PC-3 (cell line): ENCODE measurements at regions not wholly inside any gene's neighbourhood (a gene's known extent, or its start where the extent isn't known, plus 50 kb on each side); places are given as distances from the start of the nearest gene placed in this dataset.

Source experiments
- ATAC-seq: fragments of 200-7000 bp; cut with Tn5 transposase; 2 replicates; pipeline ENCODE4 v1.9.1; 2020; ENCODE audit warnings: mild to moderate bottlenecking, moderate library complexity
- BruUV-seq: library from RNA; stranded (reverse); fragments of 400-500 nt; replicated peaks from 2 replicates; lab custom pipeline; 2021; lab: Mats Ljungman, UMichigan
- CTCF ChIA-PET: fragments of 300-600 bp; sonication (Branson Sonifier 250); formaldehyde crosslinking; loops from one replicate; lab custom pipeline; 2022; ENCODE audit warnings: antibody characterized with exemption; lab: Charles Lee
- POLR2A ChIA-PET: fragments of 300-600 bp; sonication (Branson Sonifier 250); formaldehyde crosslinking; loops from one replicate; lab custom pipeline; 2022; ENCODE audit warnings: antibody characterized with exemption; ENCODE audit not compliant: unreplicated experiment; lab: Charles Lee
- DNase-seq: peaks from one replicate; pipeline ENCODE4 v3.0.0-alpha.2; 2015
- H2AFZ ChIP-seq: fragments of 300-600 bp; sonication (generic); 2 replicates; pipeline ENCODE4 v1.6.0; 2016; ENCODE audit warnings: antibody characterized with exemption, low read length
- H3F3A ChIP-seq: fragments of 300-600 bp; sonication (generic); one replicate; pipeline ENCODE4 v1.6.0; 2017; ENCODE audit warnings: antibody characterized with exemption, low read length, control low read depth, mild to moderate bottlenecking; ENCODE audit not compliant: unreplicated experiment
- H3K27ac ChIP-seq: fragments of 300-600 bp; sonication (generic); 2 replicates; pipeline ENCODE4 v1.5.1; 2016; ENCODE audit warnings: mild to moderate bottlenecking, low read length
- H3K27me3 ChIP-seq: fragments of 300-600 bp; sonication (generic); 2 replicates; pipeline ENCODE4 v1.6.1; 2016; ENCODE audit warnings: low read length, mixed read lengths
- H3K36me3 ChIP-seq: fragments of 300-600 bp; sonication (generic); 2 replicates; pipeline ENCODE4 v1.6.1; 2016; ENCODE audit warnings: low read depth, mixed run types, low read length, mixed read lengths
- H3K4me1 ChIP-seq: fragments of 300-600 bp; sonication (generic); 2 replicates; pipeline ENCODE4 v1.5.1; 2016; ENCODE audit warnings: low read length; ENCODE audit not compliant: insufficient read depth
- H3K4me2 ChIP-seq: fragments of 300-600 bp; sonication (generic); 2 replicates; pipeline ENCODE4 v1.6.0; 2016; ENCODE audit warnings: low read length
- H3K4me3 ChIP-seq: fragments of 300-600 bp; sonication (generic); 2 replicates; pipeline ENCODE4 v1.5.1; 2016; ENCODE audit warnings: mild to moderate bottlenecking, low read length, mixed read lengths
- H3K79me2 ChIP-seq: fragments of 300-600 bp; sonication (generic); 2 replicates; pipeline ENCODE4 v1.6.1; 2017; ENCODE audit warnings: low read length, mixed read lengths
- H3K9ac ChIP-seq: fragments of 300-600 bp; sonication (generic); 2 replicates; pipeline ENCODE4 v1.6.0; 2016; ENCODE audit warnings: mild to moderate bottlenecking, low read length
- H3K9me2 ChIP-seq: fragments of 300-600 bp; sonication (generic); replicated peaks from 2 replicates; pipeline ENCODE4 v1.6.1; 2016; ENCODE audit warnings: mixed run types, low read length, mixed read lengths
- H3K9me3 ChIP-seq: fragments of 300-600 bp; sonication (generic); 2 replicates; pipeline ENCODE4 v1.6.1; 2016; ENCODE audit warnings: low read length, mixed read lengths
- H4K20me1 ChIP-seq: fragments of 300-600 bp; sonication (generic); 2 replicates; pipeline ENCODE4 v1.6.1; 2016; ENCODE audit warnings: low read length, mixed read lengths
- EZH2 ChIP-seq: fragments of 300-600 bp; sonication (generic); IDR thresholded peaks from one replicate; pipeline ENCODE4 v1.6.1; 2017; ENCODE audit warnings: antibody characterized with exemption, mild to moderate bottlenecking, low read length; ENCODE audit not compliant: unreplicated experiment
- EZH2phosphoT487 ChIP-seq: fragments of 300-600 bp; sonication (generic); IDR thresholded peaks from 2 replicates; pipeline ENCODE4 v1.6.1; 2018; ENCODE audit warnings: mild to moderate bottlenecking, antibody characterized with exemption, low read length, borderline replicate concordance
- intact Hi-C: fragments of 100-400 bp; cut with micrococcal nuclease; formaldehyde crosslinking; loops from 2 replicates; pipeline ENCODE4 v1.9.0; 2023
- TF ChIP-seq, protein P1 (sequence below): fragments of 300-600 bp; sonication (generic); conservative IDR thresholded peaks from 2 replicates; pipeline ENCODE4 v1.5.1; 2017; ENCODE audit warnings: antibody characterized with exemption, low read depth, mild to moderate bottlenecking, low read length

DNA sequence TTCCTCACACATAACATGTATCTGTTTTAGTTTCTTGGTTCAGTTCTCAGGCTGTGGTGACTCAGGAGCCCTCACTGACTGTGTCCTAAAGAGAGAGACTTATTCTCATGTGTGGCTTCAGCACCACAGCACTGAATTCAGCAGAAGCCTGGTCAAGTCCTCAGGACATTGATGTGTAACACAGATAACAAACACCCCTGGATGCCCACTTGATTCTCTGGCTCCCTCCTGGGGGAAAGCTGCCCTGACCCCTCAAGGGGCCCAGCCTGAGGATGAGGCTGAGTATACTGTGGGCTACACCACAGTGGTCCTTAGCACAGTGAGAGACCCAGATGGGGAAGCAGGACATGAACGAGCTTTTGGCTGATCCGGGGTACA is 87.2 kb upstream of the VPREB1 start:
- peaks cover 7% of the 10 kb centered on the region for H3K27me3 ChIP-seq
- peak overlapping the region; percentile 87; the same call in 1 of the 2 replicates for H2AFZ ChIP-seq
- no peaks in the 10 kb centered on the region for H3K36me3 ChIP-seq
- H3K27ac ChIP-seq = no peak overlapping the region
- no peaks in the 10 kb centered on the region for H3K9me2 ChIP-seq
- H3K9me3 ChIP-seq = no peaks in the 10 kb centered on the region
- H3K4me1 ChIP-seq = no peaks in the 10 kb centered on the region
- ChIA-PET CTCF (no interaction called here), POLR2A (no interaction called here)
- H3F3A ChIP-seq = no peaks in the 10 kb centered on the region
- no peak overlapping the region for H3K9ac ChIP-seq
- H3K79me2 ChIP-seq = no peaks in the 10 kb centered on the region
- BruUV-seq = no TSS peak
- H4K20me1 ChIP-seq = no peaks in the 10 kb centered on the region
- no peak for TF ChIP-seq EZH2phosphoT487
- TF ChIP-seq EZH2 = no peak
- TF ChIP-seq, protein P1, sequence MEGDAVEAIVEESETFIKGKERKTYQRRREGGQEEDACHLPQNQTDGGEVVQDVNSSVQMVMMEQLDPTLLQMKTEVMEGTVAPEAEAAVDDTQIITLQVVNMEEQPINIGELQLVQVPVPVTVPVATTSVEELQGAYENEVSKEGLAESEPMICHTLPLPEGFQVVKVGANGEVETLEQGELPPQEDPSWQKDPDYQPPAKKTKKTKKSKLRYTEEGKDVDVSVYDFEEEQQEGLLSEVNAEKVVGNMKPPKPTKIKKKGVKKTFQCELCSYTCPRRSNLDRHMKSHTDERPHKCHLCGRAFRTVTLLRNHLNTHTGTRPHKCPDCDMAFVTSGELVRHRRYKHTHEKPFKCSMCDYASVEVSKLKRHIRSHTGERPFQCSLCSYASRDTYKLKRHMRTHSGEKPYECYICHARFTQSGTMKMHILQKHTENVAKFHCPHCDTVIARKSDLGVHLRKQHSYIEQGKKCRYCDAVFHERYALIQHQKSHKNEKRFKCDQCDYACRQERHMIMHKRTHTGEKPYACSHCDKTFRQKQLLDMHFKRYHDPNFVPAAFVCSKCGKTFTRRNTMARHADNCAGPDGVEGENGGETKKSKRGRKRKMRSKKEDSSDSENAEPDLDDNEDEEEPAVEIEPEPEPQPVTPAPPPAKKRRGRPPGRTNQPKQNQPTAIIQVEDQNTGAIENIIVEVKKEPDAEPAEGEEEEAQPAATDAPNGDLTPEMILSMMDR = no peak
- H3K4me3 ChIP-seq = no peak overlapping the region
- intact Hi-C loops = no loop called here
- ATAC-seq = no peak
- H3K4me2 ChIP-seq = 0 out of 2 replicates have a peak overlapping the region, but pooled peaks have one; percentile 64
- no peak for DNase-seq

DNA sequence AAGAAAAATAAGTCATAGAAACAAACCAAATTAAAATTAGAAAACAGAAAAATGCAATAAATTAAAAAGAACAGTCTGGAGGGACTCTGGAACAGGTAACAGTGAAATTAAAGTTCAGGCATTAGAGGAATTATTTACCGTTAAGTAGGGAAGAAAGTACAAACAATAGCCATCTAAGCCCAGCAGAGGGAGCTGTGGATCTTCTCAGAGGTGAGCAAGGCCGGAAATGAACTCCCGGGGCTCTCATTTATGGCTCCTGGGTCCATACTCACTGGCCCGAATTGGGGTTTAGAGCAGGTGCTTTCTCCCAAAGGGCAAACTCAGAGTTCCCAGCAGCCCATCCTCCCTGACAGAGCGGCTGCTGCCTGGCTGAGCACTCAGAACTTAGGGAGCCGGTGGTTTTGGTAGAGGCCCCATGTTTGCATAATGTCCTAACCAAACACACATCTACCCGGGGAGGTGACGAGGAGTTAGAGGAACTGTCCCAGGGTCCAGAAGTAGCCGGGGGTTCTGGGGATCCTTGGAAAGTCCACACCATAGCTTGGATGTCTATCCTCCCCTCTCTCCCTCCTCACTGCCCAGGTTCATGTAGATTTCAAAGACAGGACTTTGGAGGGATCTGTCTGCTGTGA is 87.8 kb upstream of the VPREB1 start:
- ChIA-PET CTCF (no interaction called here), POLR2A (no interaction called here)
- no peaks in the 10 kb centered on the region for H3K79me2 ChIP-seq
- TF ChIP-seq EZH2 (no peak), EZH2phosphoT487 (no peak)
- TF ChIP-seq, protein P1 = peak; percentile 70
- H3K9me3 ChIP-seq = no peaks in the 10 kb centered on the region
- peak; percentile 48; the same call in 1 of the 2 replicates for ATAC-seq
- intact Hi-C loops = no loop called here
- no peak overlapping the region for H3K9ac ChIP-seq
- H3K36me3 ChIP-seq = no peaks in the 10 kb centered on the region
- H4K20me1 ChIP-seq = no peaks in the 10 kb centered on the region
- H3K4me3 ChIP-seq = peak overlapping the region; percentile 21; the same call in 1 of the 2 replicates
- no peaks in the 10 kb centered on the region for H3K9me2 ChIP-seq
- peak overlapping the region; percentile 87 for H2AFZ ChIP-seq
- H3K27ac ChIP-seq = no peak overlapping the region
- peak; percentile 75 for DNase-seq
- H3K27me3 ChIP-seq = peaks cover 12% of the 10 kb centered on the region
- peak overlapping the region; percentile 64 for H3K4me2 ChIP-seq
- no peaks in the 10 kb centered on the region for H3K4me1 ChIP-seq
- no peaks in the 10 kb centered on the region for H3F3A ChIP-seq
- BruUV-seq = no TSS peak

DNA sequence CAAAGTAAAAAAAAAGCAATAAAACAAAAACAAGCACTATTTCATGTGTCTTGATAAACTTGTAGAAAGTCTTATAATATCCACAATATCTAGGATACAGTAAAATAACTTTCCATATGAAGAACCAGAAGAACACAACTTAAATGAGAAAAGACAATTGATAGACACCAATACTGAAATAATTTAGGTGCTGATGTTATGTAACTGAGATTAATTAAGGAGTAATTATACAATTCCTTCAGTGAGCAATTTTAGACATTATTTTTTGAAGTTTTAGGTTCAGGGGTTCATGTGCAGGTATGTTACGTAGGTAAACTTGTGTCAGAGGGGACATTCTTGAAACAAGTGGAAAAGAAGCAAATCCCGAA is 88.3 kb upstream of the VPREB1 start:
- no peaks in the 10 kb centered on the region for H3K36me3 ChIP-seq
- H3K4me3 ChIP-seq = no peak overlapping the region
- H2AFZ ChIP-seq = no peak overlapping the region
- no peaks in the 10 kb centered on the region for H3K79me2 ChIP-seq
- intact Hi-C loops = no loop called here
- no peaks in the 10 kb centered on the region for H3K9me3 ChIP-seq
- H3K9ac ChIP-seq = no peak overlapping the region
- DNase-seq = no peak
- CTCF ChIA-PET = no interaction called here
- no peaks in the 10 kb centered on the region for H4K20me1 ChIP-seq
- no TSS peak for BruUV-seq
- POLR2A ChIA-PET = no interaction called here
- no peaks in the 10 kb centered on the region for H3K9me2 ChIP-seq
- no peaks in the 10 kb centered on the region for H3K4me1 ChIP-seq
- no peak for TF ChIP-seq EZH2
- no peak for TF ChIP-seq EZH2phosphoT487
- TF ChIP-seq, protein P1 = no peak
- H3F3A ChIP-seq = no peaks in the 10 kb centered on the region
- ATAC-seq = no peak
- peaks cover 17% of the 10 kb centered on the region for H3K27me3 ChIP-seq
- H3K27ac ChIP-seq = no peak overlapping the region
- no peak overlapping the region for H3K4me2 ChIP-seq
